ENCODE measurements at regions not wholly inside any gene's neighbourhood (a gene's known extent, or its start where the extent isn't known, plus 50 kb on each side); places are given as distances from the start of the nearest gene placed in this dataset.

GRCh38 chr2:156779416-156780120, 343.4 kb downstream of the GPD2 start:
- no peak overlapping the region for H3K14ac ChIP-seq (replicated peaks; ENCODE audit: low read depth, low read length)
- H3K27ac ChIP-seq (ENCODE audit: insufficient read depth, low read length): no peak overlapping the region
- H3K4ac ChIP-seq (ENCODE audit: low read depth, low read length): no peak overlapping the region
- H2AK5ac ChIP-seq (ENCODE audit: low read depth, low read length): no peak overlapping the region
- H2BK15ac ChIP-seq (ENCODE audit: low read depth, low read length): no peak overlapping the region
- dilution Hi-C loops (cut with HindIII; ENCODE audit: low sequenced_read_pairs, unreplicated experiment) (no loop called here), intact Hi-C loops (cut with micrococcal nuclease) (no loop called here), in situ Hi-C loops (cut with MboI; ENCODE audit: low sequenced_read_pairs) (no loop called here)
- H3K4me3 ChIP-seq (ENCODE audit: insufficient read depth, low read depth, low read length): no peak overlapping the region
- ATAC-seq (ENCODE audit: low read depth): no peak
- H3K9me3 ChIP-seq (ENCODE audit: control insufficient read depth, insufficient read depth, low read length): no peaks in the 10 kb centered on the region
- H3K4me2 ChIP-seq (ENCODE audit: low read depth, low read length): no peak overlapping the region
- H4K91ac ChIP-seq (ENCODE audit: insufficient read depth, low read depth, low read length): no peak overlapping the region
- H3K79me1 ChIP-seq (ENCODE audit: low read depth in 1 of 2, low read length in 2 of 2): no peaks in the 10 kb centered on the region
- H2AK9ac ChIP-seq (replicated peaks; ENCODE audit: low read depth, low read length, poor library complexity): no peak overlapping the region
- H3K23ac ChIP-seq (ENCODE audit: low read depth, low read length): no peak overlapping the region
- H3K56ac ChIP-seq (ENCODE audit: extremely low read depth, insufficient read depth, low read length): no peak overlapping the region
- TF ChIP-seq CHD1 (IDR thresholded peaks at IDR 0.05; ENCODE audit: low read depth, low read length) (no peak), RCOR1 (IDR thresholded peaks at IDR 0.05; ENCODE audit: insufficient replicate concordance, low read length) (no peak), POLR2A (IDR thresholded peaks at IDR 0.05; ENCODE audit: low read depth, low read length) (no peak), MAFK (IDR thresholded peaks at IDR 0.05; ENCODE audit: low read depth, low read length) (no peak), CTCF (conservative IDR thresholded peaks at IDR 0.05; ENCODE audit: low read depth, low read length) (no peak), BHLHE40 (IDR thresholded peaks at IDR 0.05; ENCODE audit: low read depth, low read length) (no peak), SMC3 (IDR thresholded peaks at IDR 0.05; ENCODE audit: low read depth, low read length) (no peak), MAZ (IDR thresholded peaks at IDR 0.05; ENCODE audit: borderline replicate concordance, low read depth, low read length) (no peak), MXI1 (IDR thresholded peaks at IDR 0.05; ENCODE audit: borderline replicate concordance, low read depth, low read length) (no peak), RAD21 (IDR thresholded peaks at IDR 0.05; ENCODE audit: low read length) (no peak), NFE2L2 (IDR thresholded peaks at IDR 0.05; ENCODE audit: low read depth, low read length) (no peak)
- TF ChIP-seq, protein P1, sequence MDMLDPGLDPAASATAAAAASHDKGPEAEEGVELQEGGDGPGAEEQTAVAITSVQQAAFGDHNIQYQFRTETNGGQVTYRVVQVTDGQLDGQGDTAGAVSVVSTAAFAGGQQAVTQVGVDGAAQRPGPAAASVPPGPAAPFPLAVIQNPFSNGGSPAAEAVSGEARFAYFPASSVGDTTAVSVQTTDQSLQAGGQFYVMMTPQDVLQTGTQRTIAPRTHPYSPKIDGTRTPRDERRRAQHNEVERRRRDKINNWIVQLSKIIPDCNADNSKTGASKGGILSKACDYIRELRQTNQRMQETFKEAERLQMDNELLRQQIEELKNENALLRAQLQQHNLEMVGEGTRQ (IDR thresholded peaks at IDR 0.05; ENCODE audit: low read depth, low read length): no peak
- TF ChIP-seq, protein P2, sequence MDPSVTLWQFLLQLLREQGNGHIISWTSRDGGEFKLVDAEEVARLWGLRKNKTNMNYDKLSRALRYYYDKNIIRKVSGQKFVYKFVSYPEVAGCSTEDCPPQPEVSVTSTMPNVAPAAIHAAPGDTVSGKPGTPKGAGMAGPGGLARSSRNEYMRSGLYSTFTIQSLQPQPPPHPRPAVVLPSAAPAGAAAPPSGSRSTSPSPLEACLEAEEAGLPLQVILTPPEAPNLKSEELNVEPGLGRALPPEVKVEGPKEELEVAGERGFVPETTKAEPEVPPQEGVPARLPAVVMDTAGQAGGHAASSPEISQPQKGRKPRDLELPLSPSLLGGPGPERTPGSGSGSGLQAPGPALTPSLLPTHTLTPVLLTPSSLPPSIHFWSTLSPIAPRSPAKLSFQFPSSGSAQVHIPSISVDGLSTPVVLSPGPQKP (IDR thresholded peaks at IDR 0.05; ENCODE audit: borderline replicate concordance, low read depth, low read length): no peak
- BruUV-seq (replicated peaks): no TSS peak
- H3K27me3 ChIP-seq (ENCODE audit: control insufficient read depth, insufficient read depth, low read length): no peaks in the 10 kb centered on the region
- H2BK5ac ChIP-seq (ENCODE audit: low read depth, low read length, poor library complexity, severe bottlenecking): no peak overlapping the region
- CTCF ChIA-PET: interaction anchor here (0.6 kb wide), 1 partner anchor 136 kb away, joined by 3 read pairs; no protein-coding TSS in a partner anchor
- WGBS, 2 experiments (ENCODE audit: extremely low coverage in 2 of 2, insufficient read length in 1 of 2): no CpG with 5 or more reads among the region's 2 CpGs
- H2BK120ac ChIP-seq (ENCODE audit: low read depth, low read length): no peak overlapping the region
- H3K9me1 ChIP-seq (ENCODE audit: insufficient read depth, low read length): no peaks in the 10 kb centered on the region
- POLR2A ChIA-PET (ENCODE audit: unreplicated experiment): no interaction called here
- DNase-seq: no peak
- H3K9ac ChIP-seq (ENCODE audit: low read depth, low read length): no peak overlapping the region
- H2BK20ac ChIP-seq (ENCODE audit: low read depth, low read length): no peak overlapping the region
- no peak overlapping the region for H4K5ac ChIP-seq (ENCODE audit: low read depth, low read length)
- no peaks in the 10 kb centered on the region for H3K4me1 ChIP-seq (ENCODE audit: control insufficient read depth, insufficient read depth, low read length)
- H4K20me1 ChIP-seq (ENCODE audit: insufficient read depth, low read length): no peaks in the 10 kb centered on the region
- no peaks in the 10 kb centered on the region for H3K36me3 ChIP-seq (ENCODE audit: control insufficient read depth, insufficient read depth, low read length)
- H4K8ac ChIP-seq (ENCODE audit: low read depth in 2 of 2, low read length in 2 of 2): no peak overlapping the region
- H2AFZ ChIP-seq (replicated peaks; ENCODE audit: low read length, poor library complexity): no peak overlapping the region
- no peak overlapping the region for H3K18ac ChIP-seq (ENCODE audit: low read depth, low read length)

All from IMR-90 (cell line).